Neural cell (in vitro differentiated cells): ENCODE measurements at regions not wholly inside any gene's neighbourhood (a gene's known extent, or its start where the extent isn't known, plus 50 kb on each side); places are given as distances from the start of the nearest gene placed in this dataset.

Source experiments
- H2AFZ ChIP-seq: fragments of 200-600, 300-800 bp; sonication (generic), shearing (Covaris generic); 2 replicates; pipeline ENCODE4 v1.6.0; 2014; ENCODE audit warnings: low read depth, mild to moderate bottlenecking, antibody characterized with exemption, low read length, moderate library complexity
- H3F3A ChIP-seq: fragments of 200-600 bp; shearing (Covaris generic); 2 replicates; pipeline ENCODE4 v1.6.1; 2016; ENCODE audit warnings: mild to moderate bottlenecking, moderate library complexity, mixed read lengths, antibody characterized with exemption, low read length; ENCODE audit not compliant: insufficient read depth, poor library complexity, severe bottlenecking
- H3K27ac ChIP-seq: fragments of 200-600, 300-800 bp; sonication (generic), shearing (Covaris generic); 2 replicates; pipeline ENCODE4 v1.5.1; 2014; ENCODE audit warnings: mild to moderate bottlenecking, low read length, moderate library complexity
- H3K27me3 ChIP-seq: fragments of 300-800, 200-600 bp; sonication (generic), shearing (Covaris generic); 2 replicates; pipeline ENCODE4 v1.6.0; 2014; ENCODE audit warnings: mild to moderate bottlenecking, low read depth, low read length, moderate library complexity; ENCODE audit not compliant: insufficient read depth
- H3K36me3 ChIP-seq: fragments of 300-800, 200-600 bp; sonication (generic), shearing (Covaris generic); 2 replicates; pipeline ENCODE4 v1.5.1; 2014; ENCODE audit warnings: mild to moderate bottlenecking, antibody characterized with exemption, low read length, moderate library complexity; ENCODE audit not compliant: insufficient read depth
- H3K4me2 ChIP-seq: fragments of 300-800, 200-600 bp; sonication (generic), shearing (Covaris generic); 2 replicates; pipeline ENCODE4 v1.6.0; 2014; ENCODE audit warnings: mild to moderate bottlenecking, low read length
- H3K4me3 ChIP-seq: fragments of 300-800, 200-600 bp; sonication (generic), shearing (Covaris generic); 2 replicates; pipeline ENCODE4 v1.5.1; 2014; ENCODE audit warnings: mild to moderate bottlenecking, low read length, moderate library complexity
- H3K79me2 ChIP-seq: fragments of 200-600 bp; shearing (Covaris generic); replicated peaks from 2 replicates; pipeline ENCODE4 v1.6.0; 2014; ENCODE audit warnings: mild to moderate bottlenecking, low read length, moderate library complexity; ENCODE audit not compliant: insufficient read depth
- H3K9ac ChIP-seq: fragments of 300-800, 200-600 bp; sonication (generic), shearing (Covaris generic); 2 replicates; pipeline ENCODE4 v1.6.1; 2016; ENCODE audit warnings: mild to moderate bottlenecking, low read length, mixed read lengths
- H3K9me2 ChIP-seq: fragments of 200-600 bp; shearing (Covaris generic); 2 replicates; pipeline ENCODE4 v1.6.1; 2016; ENCODE audit warnings: mild to moderate bottlenecking, low read length, mixed read lengths; ENCODE audit not compliant: insufficient read depth
- H3K9me3 ChIP-seq: fragments of 200-600, 300-800 bp; sonication (generic), shearing (Covaris generic); 2 replicates; pipeline ENCODE4 v1.6.1; 2016; ENCODE audit warnings: mild to moderate bottlenecking, mixed run types, low read length, moderate library complexity, mixed read lengths
- H4K20me1 ChIP-seq: fragments of 200-600 bp; shearing (Covaris generic); 2 replicates; pipeline ENCODE4 v1.6.1; 2016; ENCODE audit warnings: mild to moderate bottlenecking, mixed run types; ENCODE audit not compliant: insufficient read depth
- EP300 ChIP-seq: fragments of 450-650 bp; conservative IDR thresholded peaks from 2 replicates; pipeline ENCODE4 v1.6.1; 2014; ENCODE audit warnings: antibody characterized with exemption, mild to moderate bottlenecking, moderate library complexity; ENCODE audit not compliant: poor library complexity, severe bottlenecking
- EZH2 ChIP-seq: fragments of 200-600, 300-800 bp; shearing (Covaris generic), sonication (generic); IDR thresholded peaks from 2 replicates; pipeline ENCODE4 v1.6.1; 2014; ENCODE audit warnings: antibody characterized with exemption, low read length, borderline replicate concordance, mild to moderate bottlenecking; ENCODE audit not compliant: insufficient read depth, poor library complexity, severe bottlenecking
- MXI1 ChIP-seq: fragments of 450-650 bp; conservative IDR thresholded peaks from 2 replicates; pipeline ENCODE4 v1.6.1; 2014; ENCODE audit warnings: antibody characterized with exemption, mild to moderate bottlenecking; ENCODE audit not compliant: poor library complexity, severe bottlenecking
- POLR2AphosphoS5 ChIP-seq: IDR thresholded peaks from 2 replicates; pipeline ENCODE4 v1.6.1; 2012
- RAD21 ChIP-seq: fragments of 450-650 bp; conservative IDR thresholded peaks from 2 replicates; pipeline ENCODE4 v1.6.1; 2014; ENCODE audit warnings: antibody characterized with exemption, mild to moderate bottlenecking, moderate library complexity
- SMC3 ChIP-seq: fragments of 450-650 bp; conservative IDR thresholded peaks from 2 replicates; pipeline ENCODE4 v1.6.1; 2014; ENCODE audit warnings: antibody characterized with exemption, mild to moderate bottlenecking, moderate library complexity; ENCODE audit not compliant: poor library complexity
- TAF1 ChIP-seq: IDR thresholded peaks from 2 replicates; pipeline ENCODE4 v1.6.1; 2012; ENCODE audit warnings: low read depth
- TF ChIP-seq, protein P1 (sequence below): fragments of 450-650 bp; IDR thresholded peaks from 2 replicates; pipeline ENCODE4 v1.5.1; 2014; ENCODE audit warnings: antibody characterized with exemption, mild to moderate bottlenecking, moderate library complexity; ENCODE audit not compliant: poor library complexity, severe bottlenecking
- TF ChIP-seq, protein P2 (sequence below): IDR thresholded peaks from 2 replicates; pipeline ENCODE4 v1.6.1; 2012; ENCODE audit warnings: borderline replicate concordance

DNA sequence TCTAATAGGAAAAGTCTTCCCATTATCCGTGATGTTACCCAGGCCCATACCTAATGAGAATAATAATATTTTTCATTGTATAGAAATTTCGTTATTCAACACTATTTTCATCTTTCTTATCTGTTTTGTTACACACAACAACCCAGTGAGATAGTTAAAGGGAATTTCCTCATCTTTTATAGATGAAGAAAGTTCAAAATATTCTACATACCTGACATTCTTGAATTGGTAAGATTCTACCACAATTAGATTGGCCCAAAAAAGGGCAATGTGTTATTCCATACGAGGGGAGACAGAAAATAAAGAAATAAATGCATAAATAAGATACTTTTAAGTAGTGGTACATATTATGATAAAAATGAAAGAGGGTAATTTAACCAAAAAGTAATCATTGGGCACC, 405.5 kb upstream of the ADAMTS5 start:
- Histone ChIP-seq H3K27me3 (no peaks in the 10 kb centered on the region), H3F3A (no peaks in the 10 kb centered on the region), H3K79me2 (no peaks in the 10 kb centered on the region), H3K9me3 (no peaks in the 10 kb centered on the region), H3K4me3 (no peak overlapping the region), H4K20me1 (no peaks in the 10 kb centered on the region), H3K4me2 (no peak overlapping the region), H3K9ac (no peak overlapping the region), H3K36me3 (no peaks in the 10 kb centered on the region), H3K9me2 (no peaks in the 10 kb centered on the region), H3K27ac (no peak overlapping the region), H2AFZ (no peak overlapping the region)
- TF ChIP-seq TAF1 (no peak), MXI1 (no peak), POLR2AphosphoS5 (no peak), EP300 (no peak), EZH2 (no peak), RAD21 (no peak), SMC3 (no peak)
- TF ChIP-seq, protein P1, sequence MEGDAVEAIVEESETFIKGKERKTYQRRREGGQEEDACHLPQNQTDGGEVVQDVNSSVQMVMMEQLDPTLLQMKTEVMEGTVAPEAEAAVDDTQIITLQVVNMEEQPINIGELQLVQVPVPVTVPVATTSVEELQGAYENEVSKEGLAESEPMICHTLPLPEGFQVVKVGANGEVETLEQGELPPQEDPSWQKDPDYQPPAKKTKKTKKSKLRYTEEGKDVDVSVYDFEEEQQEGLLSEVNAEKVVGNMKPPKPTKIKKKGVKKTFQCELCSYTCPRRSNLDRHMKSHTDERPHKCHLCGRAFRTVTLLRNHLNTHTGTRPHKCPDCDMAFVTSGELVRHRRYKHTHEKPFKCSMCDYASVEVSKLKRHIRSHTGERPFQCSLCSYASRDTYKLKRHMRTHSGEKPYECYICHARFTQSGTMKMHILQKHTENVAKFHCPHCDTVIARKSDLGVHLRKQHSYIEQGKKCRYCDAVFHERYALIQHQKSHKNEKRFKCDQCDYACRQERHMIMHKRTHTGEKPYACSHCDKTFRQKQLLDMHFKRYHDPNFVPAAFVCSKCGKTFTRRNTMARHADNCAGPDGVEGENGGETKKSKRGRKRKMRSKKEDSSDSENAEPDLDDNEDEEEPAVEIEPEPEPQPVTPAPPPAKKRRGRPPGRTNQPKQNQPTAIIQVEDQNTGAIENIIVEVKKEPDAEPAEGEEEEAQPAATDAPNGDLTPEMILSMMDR: no peak
- TF ChIP-seq, protein P2, sequence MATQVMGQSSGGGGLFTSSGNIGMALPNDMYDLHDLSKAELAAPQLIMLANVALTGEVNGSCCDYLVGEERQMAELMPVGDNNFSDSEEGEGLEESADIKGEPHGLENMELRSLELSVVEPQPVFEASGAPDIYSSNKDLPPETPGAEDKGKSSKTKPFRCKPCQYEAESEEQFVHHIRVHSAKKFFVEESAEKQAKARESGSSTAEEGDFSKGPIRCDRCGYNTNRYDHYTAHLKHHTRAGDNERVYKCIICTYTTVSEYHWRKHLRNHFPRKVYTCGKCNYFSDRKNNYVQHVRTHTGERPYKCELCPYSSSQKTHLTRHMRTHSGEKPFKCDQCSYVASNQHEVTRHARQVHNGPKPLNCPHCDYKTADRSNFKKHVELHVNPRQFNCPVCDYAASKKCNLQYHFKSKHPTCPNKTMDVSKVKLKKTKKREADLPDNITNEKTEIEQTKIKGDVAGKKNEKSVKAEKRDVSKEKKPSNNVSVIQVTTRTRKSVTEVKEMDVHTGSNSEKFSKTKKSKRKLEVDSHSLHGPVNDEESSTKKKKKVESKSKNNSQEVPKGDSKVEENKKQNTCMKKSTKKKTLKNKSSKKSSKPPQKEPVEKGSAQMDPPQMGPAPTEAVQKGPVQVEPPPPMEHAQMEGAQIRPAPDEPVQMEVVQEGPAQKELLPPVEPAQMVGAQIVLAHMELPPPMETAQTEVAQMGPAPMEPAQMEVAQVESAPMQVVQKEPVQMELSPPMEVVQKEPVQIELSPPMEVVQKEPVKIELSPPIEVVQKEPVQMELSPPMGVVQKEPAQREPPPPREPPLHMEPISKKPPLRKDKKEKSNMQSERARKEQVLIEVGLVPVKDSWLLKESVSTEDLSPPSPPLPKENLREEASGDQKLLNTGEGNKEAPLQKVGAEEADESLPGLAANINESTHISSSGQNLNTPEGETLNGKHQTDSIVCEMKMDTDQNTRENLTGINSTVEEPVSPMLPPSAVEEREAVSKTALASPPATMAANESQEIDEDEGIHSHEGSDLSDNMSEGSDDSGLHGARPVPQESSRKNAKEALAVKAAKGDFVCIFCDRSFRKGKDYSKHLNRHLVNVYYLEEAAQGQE: no peak

DNA sequence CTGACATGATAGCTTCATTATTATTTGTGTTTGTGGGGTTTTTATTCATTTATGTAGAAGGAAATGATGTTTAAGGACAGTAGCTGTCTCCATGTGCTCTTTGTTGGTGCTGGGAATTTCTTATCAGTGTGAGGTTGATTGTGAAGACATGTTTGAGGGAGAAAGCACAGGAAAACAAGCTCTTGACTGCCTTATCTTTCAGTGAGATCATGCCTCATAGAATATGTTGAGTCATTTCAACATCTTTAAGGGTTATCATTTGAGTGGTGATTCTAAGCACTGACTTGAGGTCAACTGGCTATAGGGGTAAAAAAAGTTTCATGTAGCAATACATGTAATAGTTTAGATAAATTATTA, 405.1 kb upstream of the ADAMTS5 start:
- TF ChIP-seq POLR2AphosphoS5: peak; percentile 65
- TF ChIP-seq, protein P1: no peak
- Histone ChIP-seq H3K79me2 (no peaks in the 10 kb centered on the region), H3F3A (no peaks in the 10 kb centered on the region), H2AFZ (no peak overlapping the region), H4K20me1 (no peaks in the 10 kb centered on the region), H3K9me2 (no peaks in the 10 kb centered on the region), H3K27me3 (no peaks in the 10 kb centered on the region), H3K36me3 (no peaks in the 10 kb centered on the region), H3K4me2 (no peak overlapping the region), H3K9me3 (no peaks in the 10 kb centered on the region), H3K4me3 (no peak overlapping the region), H3K9ac (no peak overlapping the region), H3K27ac (no peak overlapping the region)
